GM12873 (cell line): ENCODE measurements at regions not wholly inside any gene's neighbourhood (a gene's known extent, or its start where the extent isn't known, plus 50 kb on each side); places are given as distances from the start of the nearest gene placed in this dataset.

ENCODE experiments used
- CTCF ChIP-seq: IDR thresholded peaks from 2 replicates; pipeline ENCODE4 v1.5.1; 2012; ENCODE audit warnings: low read depth, mild to moderate bottlenecking, moderate library complexity, low read length, control low read depth; ENCODE audit not compliant: insufficient read depth; ENCODE audit errors: missing control alignments

GRCh38 chr6:115524821-115525220 lies 535.9 kb downstream of the FRK start:
- no peak for TF ChIP-seq CTCF

GRCh38 chr6:115514656-115515055 lies 546.0 kb downstream of the FRK start:
- no peak for TF ChIP-seq CTCF

- TF ChIP-seq CTCF, result no peak
Observed at GRCh38 chr6:115512923-115513322, 547.8 kb downstream of the FRK start.

- no peak for TF ChIP-seq CTCF
Observed at GRCh38 chr6:115511771-115512170, 548.9 kb downstream of the FRK start.

- TF ChIP-seq CTCF, result no peak
Observed at GRCh38 chr6:115495184-115495583, 565.5 kb downstream of the FRK start.

- TF ChIP-seq CTCF, result no peak
Observed at GRCh38 chr6:115487331-115487730, 573.4 kb downstream of the FRK start.

- TF ChIP-seq CTCF, result no peak
Observed at GRCh38 chr6:115485400-115485799, 575.3 kb downstream of the FRK start.
